ENCODE measurements at regions not wholly inside any gene's neighbourhood (a gene's known extent, or its start where the extent isn't known, plus 50 kb on each side); places are given as distances from the start of the nearest gene placed in this dataset.
"Not testable (repeated sequence)": the region's sequence is repeated elsewhere in the genome, so short reads cannot be mapped to it uniquely, and the experiment has no call there.

GRCh38 chr13:97878431-97879375 is 74.8 kb upstream of the IPO5 start:
- DNase-seq, result no peak

- DNase-seq, result no peak
These were observed 73.7 kb upstream of the IPO5 start for GRCh38 chr13:97879646-97880310.

- DNase-seq, result no peak
These were observed 73.2 kb upstream of the IPO5 start for GRCh38 chr13:97880311-97880675.

- DNase-seq, result no peak
These were observed 71.9 kb upstream of the IPO5 start for GRCh38 chr13:97881556-97881955.

GRCh38 chr13:97883396-97883795 is 70.1 kb upstream of the IPO5 start:
- DNase-seq, result no peak

GRCh38 chr13:97884707-97885468 is 68.6 kb upstream of the IPO5 start:
- DNase-seq, result no peak

- no peak for DNase-seq
These were observed 67.8 kb upstream of the IPO5 start for GRCh38 chr13:97885641-97886040.

GRCh38 chr13:97889803-97890202 is 63.7 kb upstream of the IPO5 start:
- no peak for DNase-seq

GRCh38 chr13:97890573-97890972 is 62.9 kb upstream of the IPO5 start:
- no peak for DNase-seq

GRCh38 chr13:97891964-97892363 is 61.5 kb upstream of the IPO5 start:
- not testable (repeated sequence) for DNase-seq

- DNase-seq, result no peak
These were observed 60.8 kb upstream of the IPO5 start for GRCh38 chr13:97892717-97893116.

GRCh38 chr13:97895383-97895782 is 58.1 kb upstream of the IPO5 start:
- no peak for DNase-seq

GRCh38 chr13:97896446-97896845 is 57.0 kb upstream of the IPO5 start:
- no peak for DNase-seq

- DNase-seq, result no peak
These were observed 51.8 kb upstream of the IPO5 start for GRCh38 chr13:97901716-97902115.
